PFSK-1 (cell line): ENCODE measurements at regions not wholly inside any gene's neighbourhood (a gene's known extent, or its start where the extent isn't known, plus 50 kb on each side); places are given as distances from the start of the nearest gene placed in this dataset.

ENCODE experiments used
- FOXP2 ChIP-seq: optimal IDR thresholded peaks from 2 replicates; pipeline ENCODE3; 2011; ENCODE audit warnings: borderline replicate concordance, control low read depth, inconsistent platforms; ENCODE audit not compliant: insufficient read depth; ENCODE audit errors: extremely low read length, extremely low read depth
- POLR2AphosphoS5 ChIP-seq: IDR thresholded peaks from 2 replicates; pipeline ENCODE4 v1.6.1; 2012; ENCODE audit warnings: low read depth, mild to moderate bottlenecking, control low read depth, low read length, moderate library complexity
- REST ChIP-seq, 2 experiments: IDR thresholded peaks; 2 replicates each; pipeline versions ENCODE4 v1.6.1 to v1.8.0; 2011 to 2012; ENCODE audit warnings: low read depth in 2 of 2, low read length in 2 of 2, control low read depth in 1 of 2, inconsistent platforms in 1 of 2, mild to moderate bottlenecking in 1 of 2, moderate library complexity in 1 of 2; ENCODE audit not compliant: insufficient read depth in 1 of 2
- SIN3A ChIP-seq: IDR thresholded peaks from 2 replicates; pipeline ENCODE4 v1.6.1; 2012; ENCODE audit warnings: mild to moderate bottlenecking, low read length, moderate library complexity, borderline replicate concordance; ENCODE audit not compliant: insufficient read depth
- TAF1 ChIP-seq: IDR thresholded peaks from 2 replicates; pipeline ENCODE4 v1.6.1; 2012; ENCODE audit warnings: low read length, control low read depth, borderline replicate concordance; ENCODE audit not compliant: insufficient read depth

GRCh38 chr7:17477182-17477581 is 178.7 kb downstream of the AHR start:
- TF ChIP-seq TAF1 = no peak
- no peak for TF ChIP-seq FOXP2
- TF ChIP-seq REST (IDR thresholded peaks at IDR 0.05; ENCODE audit: insufficient read depth in 1 of 2, low read depth in 2 of 2, low read length in 2 of 2) = no peak
- no peak for TF ChIP-seq SIN3A
- no peak for TF ChIP-seq POLR2AphosphoS5

- TF ChIP-seq TAF1 = no peak
- no peak for TF ChIP-seq FOXP2
- TF ChIP-seq POLR2AphosphoS5 = no peak
- no peak for TF ChIP-seq REST (IDR thresholded peaks at IDR 0.05; ENCODE audit: insufficient read depth in 1 of 2, low read depth in 2 of 2, low read length in 2 of 2)
- no peak for TF ChIP-seq SIN3A
These were observed 182.7 kb downstream of the AHR start for GRCh38 chr7:17481118-17481517.

- TF ChIP-seq FOXP2 (no peak), TAF1 (no peak), SIN3A (no peak), POLR2AphosphoS5 (no peak), REST (IDR thresholded peaks at IDR 0.05; ENCODE audit: insufficient read depth in 1 of 2, low read depth in 2 of 2, low read length in 2 of 2) (no peak)
These were observed 186.9 kb downstream of the AHR start for GRCh38 chr7:17485368-17485767.

GRCh38 chr7:17485904-17486303 is 187.5 kb downstream of the AHR start:
- TF ChIP-seq REST (IDR thresholded peaks at IDR 0.05; ENCODE audit: insufficient read depth in 1 of 2, low read depth in 2 of 2, low read length in 2 of 2) (no peak), SIN3A (no peak), TAF1 (no peak), POLR2AphosphoS5 (no peak), FOXP2 (no peak)

- TF ChIP-seq POLR2AphosphoS5 (no peak), FOXP2 (no peak), TAF1 (no peak), SIN3A (no peak), REST (IDR thresholded peaks at IDR 0.05; ENCODE audit: insufficient read depth in 1 of 2, low read depth in 2 of 2, low read length in 2 of 2) (no peak)
These were observed 188.4 kb downstream of the AHR start for GRCh38 chr7:17486835-17487234.
